ENCODE measurements at regions not wholly inside any gene's neighbourhood (a gene's known extent, or its start where the extent isn't known, plus 50 kb on each side); places are given as distances from the start of the nearest gene placed in this dataset.

GRCh38 chrX:128334821-128335220, 282.6 kb upstream of the ACTRT1 start:
- no peak for DNase-seq (ENCODE audit: low read depth)

- DNase-seq (ENCODE audit: low read depth): no peak
Measured at GRCh38 chrX:128310912-128311311, 258.7 kb upstream of the ACTRT1 start.

GRCh38 chrX:128309311-128309710, 257.1 kb upstream of the ACTRT1 start:
- DNase-seq (ENCODE audit: low read depth): no peak

DNA sequence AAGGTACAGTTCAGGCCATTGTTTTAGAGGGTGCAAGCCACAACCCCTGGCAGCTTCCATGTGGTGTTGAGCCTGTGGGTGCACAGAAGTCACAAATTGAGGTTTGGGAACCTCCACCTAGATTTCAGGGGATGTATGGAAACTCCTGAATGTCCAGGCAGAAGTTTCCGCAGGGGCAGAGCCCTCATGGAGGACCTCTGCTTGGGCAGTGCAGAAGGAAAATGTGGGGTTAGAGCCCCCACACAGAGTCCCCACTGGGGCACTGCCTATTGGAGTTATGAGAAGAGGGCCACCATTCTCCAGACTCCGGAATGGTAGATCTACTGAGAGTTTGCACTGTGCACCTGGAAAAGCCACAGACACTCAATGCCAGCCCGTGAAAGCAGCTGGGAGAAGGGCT, 242.0 kb upstream of the ACTRT1 start:
- DNase-seq (ENCODE audit: low read depth): no peak

DNA sequence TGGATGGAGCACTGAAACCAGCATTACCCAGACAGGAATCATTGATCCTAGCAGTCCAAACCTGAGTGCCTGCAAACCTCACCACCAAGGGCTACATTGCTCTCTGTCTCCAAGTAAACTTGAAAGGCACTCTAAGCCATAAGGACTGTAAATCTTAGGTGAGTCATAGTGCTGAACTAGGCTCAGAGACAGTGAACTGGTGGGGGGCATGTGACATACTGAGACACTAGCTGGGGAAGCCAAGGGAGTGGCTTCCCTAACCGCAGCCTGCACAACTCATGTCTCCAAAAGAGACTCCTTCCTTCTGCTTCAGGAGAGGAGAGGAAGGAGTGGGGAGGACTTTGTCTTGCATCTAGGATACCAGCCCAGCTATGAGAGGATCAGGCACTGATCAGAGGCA, 235.5 kb upstream of the ACTRT1 start:
- DNase-seq (ENCODE audit: low read depth): no peak

DNA sequence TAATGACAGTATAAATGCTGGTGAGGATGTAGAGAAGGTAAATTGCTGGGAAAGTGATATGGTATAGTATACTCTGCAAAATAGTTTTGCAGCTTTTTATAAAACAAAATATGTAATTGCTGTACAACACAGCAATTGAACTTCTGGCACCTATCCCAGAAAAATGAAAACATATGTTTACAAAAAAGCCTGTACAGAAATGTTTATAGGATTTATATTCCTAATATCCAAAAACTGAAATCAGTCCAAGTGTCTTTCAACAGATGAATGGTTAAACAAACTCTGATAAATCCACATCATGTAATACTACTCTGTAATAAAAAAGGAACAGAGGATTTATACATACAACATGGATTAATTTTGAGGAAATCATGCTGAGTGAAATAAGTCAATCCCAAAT, 198.4 kb upstream of the ACTRT1 start:
- no peak for DNase-seq (ENCODE audit: low read depth)

DNA sequence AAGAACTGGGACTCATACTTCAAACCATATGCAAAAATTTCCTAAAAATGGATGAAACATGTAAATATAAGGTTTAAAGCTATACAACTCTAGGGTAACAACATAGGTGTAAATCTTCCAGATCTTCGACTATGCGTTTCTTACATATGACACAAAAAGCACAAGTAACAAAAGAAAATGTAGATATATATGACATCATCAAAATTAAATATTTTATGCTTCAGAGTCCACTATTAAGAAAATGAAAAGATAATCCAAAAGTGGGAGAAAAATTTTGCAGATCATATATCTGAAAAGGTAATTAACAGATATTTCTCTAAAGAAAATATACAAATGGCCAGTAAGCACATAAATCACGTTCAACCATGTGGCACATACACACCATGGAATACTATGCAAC, 164.2 kb upstream of the ACTRT1 start:
- DNase-seq (ENCODE audit: low read depth): no peak

GRCh38 chrX:128165884-128166408, 113.7 kb upstream of the ACTRT1 start:
- DNase-seq (ENCODE audit: low read depth): no peak

DNA sequence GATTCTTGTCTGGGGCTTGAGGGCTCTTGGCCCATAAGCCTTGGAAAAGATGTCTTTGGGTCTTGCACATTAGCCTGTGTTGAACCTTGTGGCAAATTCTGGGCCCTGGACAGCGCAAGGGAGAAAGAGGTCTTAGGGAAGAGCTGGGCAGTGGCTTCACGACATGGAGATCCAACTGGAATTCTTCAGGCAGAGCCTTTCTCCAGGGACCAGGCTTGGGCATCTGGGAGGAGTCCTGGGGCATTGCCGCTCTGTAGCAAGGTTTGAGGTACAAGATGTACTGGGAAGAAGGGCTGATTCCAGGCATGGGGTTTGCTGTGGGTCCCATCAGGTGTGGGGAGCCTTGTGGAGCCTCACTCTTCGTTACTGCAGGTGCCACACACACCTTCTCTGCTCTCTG, 104.0 kb upstream of the ACTRT1 start:
- no peak for DNase-seq (ENCODE audit: low read depth)

- no peak for DNase-seq (ENCODE audit: low read depth)
Measured at GRCh38 chrX:128142745-128143144, 90.5 kb upstream of the ACTRT1 start.

- no peak for DNase-seq (ENCODE audit: low read depth)
Measured at GRCh38 chrX:128106630-128107029, 54.4 kb upstream of the ACTRT1 start.

DNA sequence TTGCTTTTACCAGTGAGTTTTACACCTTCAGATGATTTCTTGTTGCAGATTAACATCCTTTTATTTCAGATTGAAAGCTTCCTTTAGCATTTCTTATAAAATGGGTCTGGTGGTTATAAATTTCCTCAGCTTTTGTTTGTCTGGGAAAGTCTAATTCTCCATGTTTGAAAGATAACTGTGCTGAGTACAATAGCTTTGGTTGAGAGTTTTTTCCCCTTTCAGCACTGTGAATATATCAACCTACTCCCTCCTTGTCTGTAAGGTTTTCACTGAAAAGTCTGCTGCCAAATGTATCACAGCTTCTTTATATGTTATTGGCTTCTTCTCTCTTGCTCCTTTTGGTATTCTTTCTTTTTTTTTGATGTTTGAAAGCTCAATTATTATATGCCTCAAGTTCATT, 53.5 kb upstream of the ACTRT1 start:
- no peak for DNase-seq (ENCODE audit: low read depth)
